K562 (cell line): ENCODE measurements at regions not wholly inside any gene's neighbourhood (a gene's known extent, or its start where the extent isn't known, plus 50 kb on each side); places are given as distances from the start of the nearest gene placed in this dataset.

Source experiments
- NFIC ChIP-seq: fragments of 450-650 bp; IDR thresholded peaks from 2 replicates; pipeline ENCODE4 v1.6.1; 2017; ENCODE audit warnings: mild to moderate bottlenecking, inconsistent platforms
- ZNF140 ChIP-seq: fragments of 250-450 bp; sonication (Bioruptor Pico); IDR thresholded peaks from 2 replicates; pipeline ENCODE4 v1.8.0; 2021; ENCODE audit warnings: moderate library complexity, mild to moderate bottlenecking, inconsistent platforms
- ZNF707 ChIP-seq: fragments of 250-450 bp; sonication (Bioruptor Pico); conservative IDR thresholded peaks from 2 replicates; pipeline ENCODE4 v1.8.0; 2022; ENCODE audit warnings: inconsistent platforms, mild to moderate bottlenecking, moderate library complexity
- TF ChIP-seq, protein P1 (sequence below), 2 experiments: fragments of 450-650 bp; IDR thresholded peaks; 2 replicates each; pipeline ENCODE4 v1.6.1; 2016

DNA sequence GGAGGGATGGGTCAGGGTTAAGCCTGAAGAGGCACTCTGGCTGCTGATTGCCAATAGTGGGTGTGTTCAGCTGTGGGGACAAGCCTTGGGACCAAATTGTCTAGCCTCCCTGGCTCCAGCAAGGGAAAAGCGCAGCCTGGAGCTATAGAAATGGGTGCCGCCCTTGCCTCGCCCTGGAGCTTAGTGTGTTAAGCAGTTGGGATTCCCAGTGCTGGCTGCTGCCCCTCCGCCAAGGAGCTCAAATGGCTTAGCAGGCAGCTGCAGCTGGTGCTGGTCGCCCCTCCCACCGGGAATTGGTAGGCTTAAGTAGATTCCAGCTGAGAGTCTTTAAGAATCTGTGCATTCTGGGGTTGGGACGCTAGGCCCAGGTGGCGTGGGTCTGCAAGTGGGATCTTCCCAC, 662.9 kb upstream of the TBL1XR1 start:
- no peak for TF ChIP-seq NFIC
- TF ChIP-seq, protein P1, sequence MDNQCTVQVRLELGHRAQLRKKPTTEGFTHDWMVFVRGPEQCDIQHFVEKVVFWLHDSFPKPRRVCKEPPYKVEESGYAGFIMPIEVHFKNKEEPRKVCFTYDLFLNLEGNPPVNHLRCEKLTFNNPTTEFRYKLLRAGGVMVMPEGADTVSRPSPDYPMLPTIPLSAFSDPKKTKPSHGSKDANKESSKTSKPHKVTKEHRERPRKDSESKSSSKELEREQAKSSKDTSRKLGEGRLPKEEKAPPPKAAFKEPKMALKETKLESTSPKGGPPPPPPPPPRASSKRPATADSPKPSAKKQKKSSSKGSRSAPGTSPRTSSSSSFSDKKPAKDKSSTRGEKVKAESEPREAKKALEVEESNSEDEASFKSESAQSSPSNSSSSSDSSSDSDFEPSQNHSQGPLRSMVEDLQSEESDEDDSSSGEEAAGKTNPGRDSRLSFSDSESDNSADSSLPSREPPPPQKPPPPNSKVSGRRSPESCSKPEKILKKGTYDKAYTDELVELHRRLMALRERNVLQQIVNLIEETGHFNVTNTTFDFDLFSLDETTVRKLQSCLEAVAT (IDR thresholded peaks at IDR 0.05): no peak
- TF ChIP-seq ZNF140 (CRISPR knock-in tag): no peak
- no peak for TF ChIP-seq ZNF707 (CRISPR knock-in tag)
